ENCODE measurements at regions not wholly inside any gene's neighbourhood (a gene's known extent, or its start where the extent isn't known, plus 50 kb on each side); places are given as distances from the start of the nearest gene placed in this dataset.

- TF ChIP-seq TCF7L2 (IDR thresholded peaks at IDR 0.05; ENCODE audit: borderline replicate concordance, extremely low read depth, insufficient read depth, insufficient read length) (no peak), CTCF (IDR thresholded peaks at IDR 0.05 in 2 of 3, conservative IDR thresholded peaks at IDR 0.05 in 1 of 3; ENCODE audit: borderline replicate concordance in 1 of 3, insufficient read depth in 1 of 3, low read depth in 2 of 3, low read length in 2 of 3) (no peak), ATF3 (IDR thresholded peaks at IDR 0.05) (no peak), POLR2A (IDR thresholded peaks at IDR 0.05; ENCODE audit: borderline replicate concordance, extremely low read depth, insufficient read depth, insufficient read length) (no peak), POLR2AphosphoS5 (IDR thresholded peaks at IDR 0.05; ENCODE audit: low read depth, low read length) (no peak), EZH2 (IDR thresholded peaks at IDR 0.05) (no peak), RAD21 (IDR thresholded peaks at IDR 0.05; ENCODE audit: low read depth) (no peak), SIN3A (IDR thresholded peaks at IDR 0.05; ENCODE audit: low read depth) (no peak), JUND (IDR thresholded peaks at IDR 0.05) (no peak), ZNF274 (IDR thresholded peaks at IDR 0.05; ENCODE audit: low read depth, low read length) (no peak)
Observed at GRCh38 chr7:49187543-49188268, 263.4 kb downstream of the CDC14C start.
